KMS-11 (cell line): ENCODE measurements at regions not wholly inside any gene's neighbourhood (a gene's known extent, or its start where the extent isn't known, plus 50 kb on each side); places are given as distances from the start of the nearest gene placed in this dataset.

Source experiments
- H2AFZ ChIP-seq: fragments of 200-600 bp; sonication (generic); 2 replicates; pipeline ENCODE4 v1.6.1; 2016; ENCODE audit warnings: antibody characterized with exemption, mixed run types, low read depth
- H3K27ac ChIP-seq: fragments of 200-600 bp; sonication (generic); 2 replicates; pipeline ENCODE4 v1.6.1; 2016; ENCODE audit warnings: mild to moderate bottlenecking, mixed run types
- H3K27me3 ChIP-seq: fragments of 200-600 bp; sonication (generic); 2 replicates; pipeline ENCODE4 v1.6.1; 2017; ENCODE audit warnings: mild to moderate bottlenecking, low read depth, mixed run types, moderate library complexity; ENCODE audit not compliant: insufficient read depth
- H3K36me3 ChIP-seq: fragments of 200-600 bp; sonication (generic); 2 replicates; pipeline ENCODE4 v1.6.1; 2017; ENCODE audit warnings: mild to moderate bottlenecking, mixed run types; ENCODE audit not compliant: insufficient read depth
- H3K4me1 ChIP-seq: fragments of 200-600 bp; sonication (generic); 2 replicates; pipeline ENCODE4 v1.6.1; 2016; ENCODE audit warnings: mild to moderate bottlenecking, low read depth, mixed run types; ENCODE audit not compliant: poor library complexity, severe bottlenecking
- H3K4me2 ChIP-seq: fragments of 200-600 bp; sonication (generic); 2 replicates; pipeline ENCODE4 v1.7.0; 2016; ENCODE audit warnings: mild to moderate bottlenecking, mixed run types
- H3K4me3 ChIP-seq: fragments of 200-600 bp; sonication (generic); IDR thresholded peaks from 2 replicates; pipeline ENCODE4 v1.6.1; 2017; ENCODE audit warnings: low read depth, low read length, mixed read lengths; ENCODE audit not compliant: insufficient read depth
- H3K79me2 ChIP-seq: fragments of 200-600 bp; sonication (generic); 2 replicates; pipeline ENCODE4 v1.6.1; 2016; ENCODE audit warnings: low read depth, mixed run types; ENCODE audit not compliant: insufficient read depth
- H3K9ac ChIP-seq: fragments of 200-600 bp; sonication (generic); 2 replicates; pipeline ENCODE4 v1.6.1; 2016; ENCODE audit warnings: mild to moderate bottlenecking, mixed run types
- H4K20me1 ChIP-seq: fragments of 200-600 bp; sonication (generic); 2 replicates; pipeline ENCODE4 v1.6.1; 2016; ENCODE audit warnings: mild to moderate bottlenecking, mixed run types; ENCODE audit not compliant: insufficient read depth
- CTCF ChIP-seq: fragments of 200-600 bp; sonication (generic); conservative IDR thresholded peaks from 2 replicates; pipeline ENCODE4 v1.6.1; 2017; ENCODE audit warnings: low read depth, mild to moderate bottlenecking, antibody characterized with exemption, low read length, moderate library complexity, mixed read lengths

DNA sequence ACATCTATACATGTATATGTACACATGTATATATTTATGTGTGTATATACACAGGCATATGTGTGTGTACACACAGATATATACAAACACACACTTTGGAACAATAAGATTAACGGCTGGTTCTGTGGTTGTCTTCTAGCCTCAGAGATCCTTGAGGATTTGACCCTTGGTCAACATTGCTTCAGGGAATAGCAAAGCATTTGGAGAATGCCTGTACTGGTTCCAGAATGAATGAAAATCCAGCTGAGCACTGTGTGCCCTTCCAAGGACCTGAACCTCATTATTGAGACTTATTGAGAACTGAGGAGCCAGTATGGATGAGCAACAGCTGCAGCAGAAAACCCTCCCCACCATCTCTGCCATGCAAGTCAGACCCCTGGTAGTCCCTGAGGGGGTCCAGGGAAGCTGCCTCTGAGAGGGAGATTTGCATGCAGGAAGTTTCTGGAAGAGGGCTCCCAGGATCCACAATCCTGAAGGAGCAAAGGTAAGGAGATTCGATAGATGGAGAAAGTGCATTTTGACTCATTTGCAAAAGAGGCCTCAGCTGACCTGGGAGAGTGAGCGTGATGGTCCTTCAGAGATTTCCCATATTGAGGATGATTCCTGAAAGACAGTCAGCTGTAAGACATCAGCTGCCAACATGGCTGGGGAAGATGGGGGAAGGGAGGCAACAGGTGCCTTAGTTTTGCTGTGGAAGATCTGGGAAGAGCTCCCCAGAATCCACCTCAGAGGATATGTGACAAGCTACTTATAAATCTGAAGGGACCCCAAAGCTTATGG is 166.6 kb upstream of the NCKAP5 start:
- no peak overlapping the region for H3K4me3 ChIP-seq
- H2AFZ ChIP-seq, result no peak overlapping the region
- H3K4me1 ChIP-seq, result no peaks in the 10 kb centered on the region
- TF ChIP-seq CTCF, result no peak
- no peaks in the 10 kb centered on the region for H4K20me1 ChIP-seq
- no peaks in the 10 kb centered on the region for H3K79me2 ChIP-seq
- H3K4me2 ChIP-seq, result no peak overlapping the region
- no peak overlapping the region for H3K27ac ChIP-seq
- H3K27me3 ChIP-seq, result no peaks in the 10 kb centered on the region
- H3K9ac ChIP-seq, result no peak overlapping the region
- no peaks in the 10 kb centered on the region for H3K36me3 ChIP-seq

GRCh38 chr2:133736674-133737073 is 168.4 kb upstream of the NCKAP5 start:
- H4K20me1 ChIP-seq, result no peaks in the 10 kb centered on the region
- H3K27me3 ChIP-seq, result no peaks in the 10 kb centered on the region
- no peak overlapping the region for H3K9ac ChIP-seq
- no peak overlapping the region for H3K4me3 ChIP-seq
- TF ChIP-seq CTCF, result no peak
- H3K36me3 ChIP-seq, result no peaks in the 10 kb centered on the region
- H3K4me1 ChIP-seq, result no peaks in the 10 kb centered on the region
- H2AFZ ChIP-seq, result no peak overlapping the region
- H3K4me2 ChIP-seq, result no peak overlapping the region
- no peaks in the 10 kb centered on the region for H3K79me2 ChIP-seq
- H3K27ac ChIP-seq, result no peak overlapping the region

- H2AFZ ChIP-seq, result no peak overlapping the region
- no peak overlapping the region for H3K27ac ChIP-seq
- H3K27me3 ChIP-seq, result no peaks in the 10 kb centered on the region
- no peaks in the 10 kb centered on the region for H3K36me3 ChIP-seq
- no peaks in the 10 kb centered on the region for H3K79me2 ChIP-seq
- no peak overlapping the region for H3K9ac ChIP-seq
- H3K4me3 ChIP-seq, result no peak overlapping the region
- no peak for TF ChIP-seq CTCF
- H3K4me1 ChIP-seq, result no peaks in the 10 kb centered on the region
- H4K20me1 ChIP-seq, result no peaks in the 10 kb centered on the region
- no peak overlapping the region for H3K4me2 ChIP-seq
Measured at GRCh38 chr2:133737242-133737993, 169.2 kb upstream of the NCKAP5 start.

- Histone ChIP-seq H3K4me1 (no peaks in the 10 kb centered on the region), H3K4me2 (no peak overlapping the region), H2AFZ (no peak overlapping the region), H3K27me3 (no peaks in the 10 kb centered on the region), H3K79me2 (no peaks in the 10 kb centered on the region), H3K9ac (no peak overlapping the region), H3K36me3 (no peaks in the 10 kb centered on the region), H3K27ac (no peak overlapping the region), H3K4me3 (no peak overlapping the region), H4K20me1 (no peaks in the 10 kb centered on the region)
- TF ChIP-seq CTCF, result no peak
Measured at GRCh38 chr2:133739039-133739438, 170.8 kb upstream of the NCKAP5 start.
